NCI-H2081 (cell line): ENCODE measurements at regions not wholly inside any gene's neighbourhood (a gene's known extent, or its start where the extent isn't known, plus 50 kb on each side); places are given as distances from the start of the nearest gene placed in this dataset.
A peak's percentile ranks its signal among the peaks of the same experiment; 100 is the strongest.

Source experiments
- DNase-seq, 2 experiments: peaks; one replicate each; lab custom pipeline; 2025; lab: John Stamatoyannopoulos, UW

- no peak for DNase-seq
Observed at GRCh38 chr10:88060762-88061161, 197.3 kb downstream of the PTEN start.

- DNase-seq: no peak
Observed at GRCh38 chr10:88062385-88062784, 199.0 kb downstream of the PTEN start.

- peak in 1 of 2 experiments; percentile 15 for DNase-seq
Observed at GRCh38 chr10:88062798-88063472, 199.5 kb downstream of the PTEN start.

GRCh38 chr10:88063861-88064557 is 200.6 kb downstream of the PTEN start:
- no peak for DNase-seq

- DNase-seq: peak in 1 of 2 experiments; percentile 19
Observed at GRCh38 chr10:88064608-88065382, 201.4 kb downstream of the PTEN start.

- no peak for DNase-seq
Observed at GRCh38 chr10:88065383-88066049, 202.1 kb downstream of the PTEN start.

- no peak for DNase-seq
Observed at GRCh38 chr10:88066319-88066718, 202.9 kb downstream of the PTEN start.

- no peak for DNase-seq
Observed at GRCh38 chr10:88066876-88067275, 203.5 kb downstream of the PTEN start.

- DNase-seq: no peak
Observed at GRCh38 chr10:88067737-88068136, 204.3 kb downstream of the PTEN start.

- DNase-seq: no peak
Observed at GRCh38 chr10:88069338-88069737, 205.9 kb downstream of the PTEN start.

- DNase-seq: no peak
Observed at GRCh38 chr10:88070080-88070880, 206.9 kb downstream of the PTEN start.

- no peak for DNase-seq
Observed at GRCh38 chr10:88071879-88072278, 208.5 kb downstream of the PTEN start.

GRCh38 chr10:88073682-88074081 is 210.3 kb downstream of the PTEN start:
- DNase-seq: no peak

- no peak for DNase-seq
Observed at GRCh38 chr10:88074971-88075370, 211.5 kb downstream of the PTEN start.

- DNase-seq: no peak
Observed at GRCh38 chr10:88076027-88076880, 212.8 kb downstream of the PTEN start.

GRCh38 chr10:88077977-88078376 is 214.6 kb downstream of the PTEN start:
- DNase-seq: no peak

GRCh38 chr10:88080213-88080612 is 216.8 kb downstream of the PTEN start:
- no peak for DNase-seq

- DNase-seq: no peak
Observed at GRCh38 chr10:88081457-88082054, 218.1 kb downstream of the PTEN start.

- no peak for DNase-seq
Observed at GRCh38 chr10:88082391-88082790, 219.0 kb downstream of the PTEN start.
